NCI-H748 treated with DMSO at 0.1 percent for 48 hours (cell line): ENCODE measurements at regions not wholly inside any gene's neighbourhood (a gene's known extent, or its start where the extent isn't known, plus 50 kb on each side); places are given as distances from the start of the nearest gene placed in this dataset.
A peak's percentile ranks its signal among the peaks of the same experiment; 100 is the strongest.

Experiments used
- DNase-seq: peaks from one replicate; lab custom pipeline; 2025; lab: John Stamatoyannopoulos, UW

DNA sequence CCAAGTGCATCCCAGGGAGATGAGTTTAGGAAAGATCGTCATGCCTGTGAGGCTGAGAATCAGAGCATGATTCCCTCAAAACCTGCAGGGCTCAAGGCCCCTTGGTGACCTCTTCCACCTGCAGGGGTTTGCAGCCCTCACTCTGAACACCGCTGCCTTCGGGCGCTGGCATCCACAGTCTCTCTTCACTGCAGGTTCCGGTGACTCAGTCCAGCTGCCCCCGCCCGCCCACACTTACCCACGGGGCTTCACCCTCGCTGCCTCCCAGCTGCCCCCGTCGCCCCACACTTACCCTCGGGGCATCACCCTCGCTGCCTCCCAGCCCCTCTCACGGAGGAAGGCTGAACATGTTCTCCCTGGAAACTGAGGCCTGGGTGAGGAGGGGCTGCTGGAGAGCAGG is 277.1 kb downstream of the XXYLT1 start:
- DNase-seq: no peak

DNA sequence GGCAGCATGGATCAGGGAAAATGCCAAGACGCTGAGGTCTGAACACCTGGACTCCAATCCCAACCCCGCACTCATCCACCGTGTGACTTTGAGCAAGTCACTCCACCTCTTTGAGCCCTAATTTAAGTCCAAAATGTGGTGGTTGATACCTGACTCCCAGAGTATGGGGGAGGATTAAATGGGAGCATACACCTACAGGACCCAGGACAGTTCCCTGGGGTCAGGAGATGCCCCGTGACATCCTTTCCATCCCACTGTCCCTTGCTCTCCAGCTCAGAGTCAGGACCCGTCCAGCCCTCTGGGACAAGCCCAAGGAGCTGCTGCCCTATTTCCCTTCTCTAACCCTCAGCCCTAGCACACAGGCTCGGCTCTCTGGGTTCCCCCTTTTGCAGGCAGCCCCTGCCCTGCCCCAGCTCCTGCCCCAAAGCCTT is 276.4 kb downstream of the XXYLT1 start:
- DNase-seq: no peak

DNA sequence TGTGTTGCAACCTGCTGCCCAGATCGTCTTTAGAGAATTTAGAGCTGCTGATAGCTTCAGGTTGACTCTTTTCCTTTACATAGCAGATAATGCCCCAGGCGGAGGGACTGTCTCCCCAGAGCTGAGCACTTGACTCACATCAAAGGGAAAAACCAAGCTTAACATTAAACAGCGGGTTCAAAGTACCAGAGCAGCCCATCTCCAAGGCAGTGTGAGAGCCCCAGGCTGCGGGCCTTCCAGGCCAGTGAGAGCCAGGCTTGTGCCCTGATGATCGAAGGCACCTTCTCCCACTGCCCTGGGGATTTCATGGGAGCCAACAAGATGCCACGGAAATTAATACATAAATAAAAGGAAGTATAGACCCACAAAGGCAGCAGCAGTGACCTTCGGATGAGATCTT is 275.6 kb downstream of the XXYLT1 start:
- no peak for DNase-seq

DNA sequence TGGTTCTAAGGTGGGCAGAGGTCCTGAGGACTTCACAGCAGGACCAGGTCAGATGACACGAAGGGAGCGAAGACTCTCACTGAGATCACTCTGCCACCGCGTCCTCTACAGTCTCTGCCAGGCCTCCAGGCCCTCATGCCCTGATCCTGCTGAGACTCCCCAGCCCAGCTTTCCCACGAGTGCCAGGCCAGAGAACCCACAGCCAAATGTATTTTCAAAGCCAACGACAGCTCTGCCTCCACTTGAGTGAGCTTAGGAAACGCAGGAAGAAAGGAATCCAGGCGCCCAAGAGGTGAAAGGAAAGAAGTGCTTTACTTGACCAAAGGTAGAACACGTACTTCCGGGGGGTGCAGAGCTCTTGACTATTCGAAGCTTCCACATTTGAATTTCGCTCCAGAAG is 275.0 kb downstream of the XXYLT1 start:
- DNase-seq: no peak

DNA sequence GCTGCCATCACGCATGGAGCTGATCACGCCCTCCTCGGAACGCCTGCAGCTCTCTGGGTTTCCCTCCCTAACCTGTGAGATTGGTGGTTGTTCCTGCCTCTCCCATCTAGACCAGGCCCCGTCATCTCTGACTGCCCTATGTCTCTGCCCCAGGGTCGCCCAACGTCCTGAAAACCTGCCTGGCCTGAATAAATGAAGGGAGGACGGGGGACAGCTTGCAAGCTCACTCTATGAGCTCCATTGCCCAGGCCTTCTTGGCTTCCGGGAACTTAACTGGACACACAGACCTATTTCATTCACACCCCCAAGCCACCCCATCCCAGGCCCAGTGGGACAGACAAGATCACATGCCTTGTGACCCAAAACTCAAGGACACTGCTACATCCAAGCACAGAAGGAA is 274.2 kb downstream of the XXYLT1 start:
- DNase-seq: no peak

DNA sequence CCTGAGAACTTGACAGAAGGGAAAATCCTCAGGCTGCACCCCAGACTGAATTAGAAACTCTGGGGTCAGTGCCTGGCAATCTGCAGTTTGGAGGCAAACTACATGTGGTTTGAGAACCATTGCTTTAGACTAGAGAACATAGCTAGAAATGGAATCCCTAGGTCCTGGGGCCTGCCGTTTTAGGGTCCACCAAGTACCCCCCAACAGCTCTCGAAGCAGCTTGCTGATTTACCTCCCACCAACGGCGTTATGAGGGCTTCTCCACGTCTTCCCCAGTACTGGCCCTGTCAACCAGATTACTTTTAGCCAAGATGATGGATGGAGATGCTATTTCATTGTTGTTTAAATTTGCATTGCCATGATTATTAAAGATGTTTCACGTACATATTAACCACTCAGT is 272.5 kb downstream of the XXYLT1 start:
- DNase-seq: no peak

DNA sequence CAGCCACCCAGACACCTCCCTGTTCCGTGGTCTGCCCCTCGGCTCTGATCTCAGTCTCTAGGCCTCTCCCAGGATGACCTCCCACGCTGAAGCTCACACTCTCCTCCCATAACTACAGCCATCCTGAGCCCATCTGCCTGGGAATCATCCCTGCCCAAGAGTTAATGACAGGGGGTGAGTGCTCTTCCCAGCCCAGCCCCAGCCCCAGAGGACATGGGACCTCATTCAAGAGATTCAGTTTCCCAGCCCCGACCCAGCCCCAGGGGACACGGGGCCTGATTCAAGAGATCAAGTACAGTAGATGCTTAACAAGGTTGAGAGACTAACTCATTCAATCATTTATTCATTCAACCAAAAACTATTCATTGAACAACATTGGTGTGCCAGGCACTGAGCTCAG is 272.0 kb downstream of the XXYLT1 start:
- DNase-seq: no peak

DNA sequence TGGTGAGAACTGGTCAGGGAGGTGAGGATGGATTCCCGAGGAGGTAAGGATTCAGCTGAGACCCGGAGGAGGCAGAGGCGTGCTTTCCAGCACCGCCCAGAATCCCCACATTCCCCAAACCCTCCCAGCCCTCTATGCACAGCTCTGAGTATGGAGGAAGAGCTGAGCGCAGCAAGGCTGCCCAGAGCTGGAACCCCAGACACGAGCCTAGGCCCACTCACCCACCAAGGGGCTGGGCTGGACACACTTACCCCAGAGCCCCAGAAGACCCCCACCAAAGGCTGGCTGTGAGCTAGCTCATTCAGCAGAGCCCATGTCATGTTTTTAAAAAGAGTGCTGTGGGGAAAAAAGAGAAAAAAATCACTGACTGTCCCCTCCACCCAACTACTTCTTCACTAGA is 271.5 kb downstream of the XXYLT1 start:
- no peak for DNase-seq

DNA sequence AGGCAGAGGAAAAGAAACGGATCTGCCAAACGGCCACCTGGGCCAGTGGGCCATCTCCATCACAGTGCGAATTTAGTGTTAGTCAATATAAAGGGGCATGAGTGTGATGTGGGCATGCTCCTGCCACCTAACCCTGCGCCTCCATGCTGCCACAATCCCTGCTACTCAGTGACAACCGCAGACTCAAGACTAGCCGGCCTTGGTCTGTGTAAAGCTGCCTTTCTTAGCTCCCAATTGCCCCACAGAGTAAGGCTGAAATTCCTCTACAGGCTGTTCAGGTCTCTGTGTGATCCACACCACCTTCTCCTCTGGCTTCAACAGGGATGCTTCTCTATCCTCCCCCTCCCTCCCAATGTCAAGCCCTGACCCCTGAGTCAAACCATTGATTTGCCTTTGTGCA is 269.7 kb downstream of the XXYLT1 start:
- no peak for DNase-seq

DNA sequence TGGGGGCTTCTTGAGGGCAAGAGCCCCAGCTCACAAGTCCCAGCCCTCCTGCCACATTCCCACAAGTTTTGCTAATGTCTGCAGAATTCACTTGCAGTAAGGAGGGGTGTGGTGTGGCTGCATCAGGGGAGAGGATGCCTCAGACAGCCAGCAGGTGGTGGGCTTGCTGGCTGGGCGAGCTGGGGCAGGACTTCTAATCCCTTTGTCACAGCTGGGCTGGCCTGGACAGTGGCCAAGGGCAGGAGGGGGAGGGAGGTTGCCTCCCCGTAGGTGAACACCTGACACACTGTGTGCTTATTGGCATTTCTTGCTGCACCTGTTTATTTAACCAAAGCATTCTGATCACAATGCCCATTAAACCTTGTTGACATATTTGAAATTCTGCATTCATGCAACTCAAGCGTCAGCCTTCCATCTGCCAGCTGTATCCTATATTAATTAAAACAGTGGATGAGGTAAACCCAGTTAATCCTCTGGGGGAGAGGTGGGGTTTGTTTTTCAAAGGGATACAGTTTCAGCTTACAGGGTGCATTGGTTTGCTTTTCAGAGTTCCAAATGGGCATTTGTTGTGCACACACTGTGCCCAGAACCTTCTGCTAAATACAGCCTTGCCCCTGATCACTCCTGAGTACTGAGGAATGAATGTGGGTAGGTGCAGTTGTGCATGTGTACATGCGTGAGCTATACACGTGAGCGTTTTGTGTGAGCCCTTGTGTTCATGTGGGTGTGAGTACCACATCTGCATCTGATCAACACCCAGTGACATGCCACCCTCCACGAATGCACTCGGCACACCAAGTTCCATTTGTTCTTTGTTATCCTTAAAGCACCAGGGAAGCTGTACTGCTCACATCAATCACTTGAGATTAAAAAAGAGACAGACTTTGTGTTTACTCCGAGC is 268.7 kb downstream of the XXYLT1 start:
- DNase-seq: peak; percentile 87

DNA sequence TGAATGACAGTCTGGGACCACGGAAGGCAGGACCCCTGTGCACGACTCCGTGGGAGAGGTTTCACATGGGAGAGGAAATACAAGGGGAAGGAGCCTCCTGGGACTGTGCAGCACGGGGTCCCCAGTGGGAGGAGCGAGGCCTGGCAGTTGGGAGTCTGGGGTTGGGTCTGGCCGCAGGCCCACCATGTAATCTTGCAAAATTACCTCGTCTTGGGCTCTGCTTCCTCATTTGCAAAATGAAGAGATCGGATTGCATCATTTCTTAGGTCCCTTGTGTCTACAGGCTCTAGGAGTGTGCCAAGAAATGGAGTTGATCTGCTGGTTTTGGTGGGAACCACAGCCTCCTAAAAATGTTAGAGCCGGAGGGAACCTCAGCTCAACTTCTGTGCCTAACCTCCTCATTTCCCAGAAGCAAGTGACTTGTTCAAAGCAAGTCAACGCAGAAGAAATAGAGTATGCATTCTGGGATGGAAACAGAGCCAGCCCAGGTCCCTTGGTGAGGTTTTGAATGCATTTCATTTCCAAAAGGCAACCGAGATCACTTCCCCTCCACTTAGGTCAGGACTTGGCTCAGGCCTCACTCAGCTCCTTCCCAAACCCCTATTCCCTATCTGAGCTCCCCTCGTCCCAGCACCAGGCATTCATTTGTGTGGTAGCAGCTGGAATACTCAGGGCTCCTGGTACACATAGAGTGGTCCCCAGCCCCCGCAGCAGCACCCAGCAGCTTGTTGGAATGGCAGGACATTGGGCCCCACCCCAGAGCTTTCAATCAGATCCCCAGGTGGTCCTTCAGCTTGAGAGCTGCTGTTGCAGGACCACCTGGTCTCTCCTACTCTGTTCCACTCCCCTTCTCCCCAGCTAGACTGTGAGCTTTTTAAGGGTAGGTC is 267.7 kb downstream of the XXYLT1 start:
- DNase-seq: no peak

DNA sequence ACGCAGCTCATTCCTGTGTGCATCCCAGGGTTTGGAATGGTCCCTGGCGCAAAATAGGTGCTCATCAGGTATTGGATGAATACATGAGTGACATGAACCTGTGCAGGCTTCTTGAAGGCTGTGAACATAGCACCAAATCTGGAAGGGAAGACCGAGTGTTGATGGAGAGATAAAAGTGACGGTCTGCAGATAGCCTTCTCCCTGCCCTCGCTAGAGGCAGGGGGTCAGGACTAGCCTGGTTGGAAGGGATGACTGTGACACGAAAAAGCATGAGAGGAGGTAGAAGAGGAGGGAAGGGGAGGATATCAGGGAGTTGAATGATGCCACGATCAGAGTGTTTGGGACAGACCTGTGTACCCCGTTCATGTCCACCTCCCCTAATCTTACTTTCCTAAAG is 267.1 kb downstream of the XXYLT1 start:
- DNase-seq: no peak

DNA sequence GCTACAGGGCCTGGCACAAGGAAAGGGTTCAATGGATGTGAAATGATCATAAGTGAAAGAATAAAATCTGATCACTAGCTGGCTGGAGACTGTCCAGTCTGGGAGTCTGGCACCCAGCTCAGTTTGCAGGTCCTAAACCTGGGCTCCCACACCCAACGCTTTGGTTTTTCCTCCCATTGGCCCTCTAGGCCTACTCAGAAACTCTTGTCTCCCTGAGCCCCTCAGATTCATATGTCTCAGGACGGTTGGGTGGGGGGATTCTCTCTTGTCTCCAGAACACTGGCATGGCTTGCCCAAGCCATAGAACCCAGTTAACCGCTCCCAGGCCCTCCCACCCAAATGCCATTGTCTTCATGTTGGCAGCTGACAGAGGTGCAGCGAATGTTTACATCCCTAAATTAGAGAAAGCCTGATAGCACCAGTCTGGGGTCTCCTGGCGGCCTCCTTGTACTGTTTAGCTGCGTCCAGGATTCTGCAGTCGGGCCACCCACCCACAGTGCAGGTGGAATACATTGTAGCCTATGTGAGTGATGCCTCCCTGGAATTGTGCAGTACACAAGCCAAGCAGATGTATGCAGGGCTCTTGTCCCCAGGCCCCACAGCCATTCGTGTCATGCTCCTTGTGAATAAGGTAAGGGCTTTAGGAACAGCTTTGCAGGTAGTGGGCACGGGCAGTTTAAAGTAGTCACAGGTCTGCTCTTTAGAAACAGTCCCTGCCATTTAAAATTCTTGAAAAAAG is 266.3 kb downstream of the XXYLT1 start:
- no peak for DNase-seq

DNA sequence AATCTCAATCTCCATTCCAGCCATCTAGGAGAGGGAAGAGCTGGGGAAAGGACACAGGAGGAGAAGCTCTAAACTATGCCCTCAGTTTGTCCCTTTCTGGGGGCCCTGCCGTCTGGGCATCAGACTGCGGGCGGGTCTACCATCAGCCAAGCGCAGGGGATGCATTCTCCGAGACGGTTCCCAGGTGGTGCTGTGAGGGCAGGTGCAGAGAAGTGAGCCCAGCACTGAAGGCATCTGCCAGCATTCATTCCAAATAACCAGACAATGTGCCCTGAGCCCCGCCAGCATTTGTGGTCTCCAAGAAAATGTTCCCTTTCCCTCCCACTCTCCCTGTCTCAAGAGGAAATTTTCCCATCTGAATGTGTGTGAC is 265.7 kb downstream of the XXYLT1 start:
- no peak for DNase-seq

DNA sequence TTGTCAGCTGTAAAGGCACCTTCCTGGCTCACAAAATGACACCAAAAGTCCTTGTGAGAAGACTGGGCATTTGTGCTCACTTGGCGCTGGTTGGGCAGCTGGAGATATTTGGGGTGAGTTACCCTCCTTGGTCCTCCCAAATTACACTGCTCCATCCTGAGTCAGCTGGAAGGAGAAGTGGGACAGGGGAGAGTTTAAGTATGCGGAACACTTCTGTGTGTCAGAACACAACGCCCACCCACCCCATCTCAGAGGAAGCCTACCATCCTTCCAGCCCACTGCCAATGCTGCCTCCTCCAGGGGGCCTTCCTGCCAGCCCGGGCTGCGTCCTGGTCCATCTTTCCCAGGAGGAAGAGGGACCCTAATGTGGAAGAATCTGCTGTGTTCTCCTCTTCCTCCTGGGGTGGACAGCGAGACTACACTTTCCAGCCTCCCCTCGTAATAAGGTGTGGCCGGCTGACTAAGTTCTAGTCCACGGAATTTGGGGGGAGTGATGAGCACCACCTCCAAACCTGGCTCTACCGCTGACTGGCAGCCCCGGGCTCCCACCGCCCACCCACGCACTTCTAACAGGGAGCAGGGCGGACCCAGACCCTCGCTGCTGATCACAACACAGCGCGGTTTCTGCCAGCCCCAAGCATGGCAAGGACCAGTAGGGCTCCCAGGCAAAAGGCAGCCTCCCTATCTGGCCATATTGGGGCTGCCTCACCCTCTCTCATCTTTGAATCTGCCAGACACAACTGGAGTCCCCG is 265.0 kb downstream of the XXYLT1 start:
- DNase-seq: no peak

DNA sequence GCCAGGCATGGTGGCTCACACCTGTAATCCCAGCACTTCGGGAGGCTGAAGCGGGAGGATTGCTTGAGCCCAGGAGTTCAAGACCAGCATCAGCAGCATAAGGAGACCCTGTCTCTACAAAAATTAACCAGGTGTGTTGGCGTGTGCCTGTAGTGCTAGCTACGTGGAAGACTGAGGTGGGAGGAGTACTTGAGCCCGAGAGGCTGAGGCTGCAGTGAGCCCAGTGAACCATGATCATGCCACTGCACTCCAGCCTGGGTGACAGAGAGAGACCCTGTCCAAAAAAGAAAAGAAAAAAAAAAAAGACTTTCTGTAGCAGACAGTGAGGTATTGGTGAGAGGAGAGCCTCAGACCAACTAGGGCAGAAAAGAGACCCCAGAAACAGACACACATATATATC is 263.8 kb downstream of the XXYLT1 start:
- DNase-seq: no peak

DNA sequence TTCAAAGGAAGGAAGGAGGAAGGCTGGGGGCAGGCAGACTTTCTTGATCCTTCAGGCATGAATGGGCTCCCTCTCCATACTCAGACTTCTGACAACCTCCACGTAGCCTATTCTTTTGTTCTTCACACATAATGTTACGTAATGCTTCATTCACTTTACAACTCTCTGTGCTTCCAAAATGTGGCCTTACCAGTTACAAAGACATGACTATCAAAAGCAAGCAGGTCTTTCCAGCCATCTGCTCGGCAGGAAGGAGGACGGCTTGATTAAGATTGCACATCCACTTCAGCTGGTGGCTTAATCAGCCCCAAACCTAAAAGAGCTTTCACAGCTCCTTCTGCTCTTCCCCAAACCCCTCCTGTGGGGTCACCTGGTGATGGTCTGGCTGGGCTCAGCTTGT is 263.2 kb downstream of the XXYLT1 start:
- DNase-seq: no peak

DNA sequence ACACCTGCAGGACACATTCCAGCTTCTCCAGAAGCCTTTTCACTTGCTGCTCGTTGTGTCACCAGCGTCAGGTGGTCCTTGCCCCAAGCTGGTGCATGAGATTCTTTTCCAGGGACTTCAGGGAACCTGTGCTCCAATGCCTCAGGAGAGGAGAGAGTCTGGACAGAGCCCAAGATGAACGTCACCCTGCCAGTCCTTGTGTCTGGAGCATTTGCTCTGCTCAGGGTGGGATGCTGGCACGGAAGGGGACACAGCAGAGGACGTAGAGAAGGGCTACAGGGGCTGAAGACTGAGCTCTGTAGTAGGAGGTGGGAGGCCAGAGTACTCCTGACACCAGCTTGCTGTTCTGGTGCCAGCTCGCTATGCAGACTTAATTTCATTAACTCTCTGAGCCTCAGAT is 262.1 kb downstream of the XXYLT1 start:
- DNase-seq: no peak

DNA sequence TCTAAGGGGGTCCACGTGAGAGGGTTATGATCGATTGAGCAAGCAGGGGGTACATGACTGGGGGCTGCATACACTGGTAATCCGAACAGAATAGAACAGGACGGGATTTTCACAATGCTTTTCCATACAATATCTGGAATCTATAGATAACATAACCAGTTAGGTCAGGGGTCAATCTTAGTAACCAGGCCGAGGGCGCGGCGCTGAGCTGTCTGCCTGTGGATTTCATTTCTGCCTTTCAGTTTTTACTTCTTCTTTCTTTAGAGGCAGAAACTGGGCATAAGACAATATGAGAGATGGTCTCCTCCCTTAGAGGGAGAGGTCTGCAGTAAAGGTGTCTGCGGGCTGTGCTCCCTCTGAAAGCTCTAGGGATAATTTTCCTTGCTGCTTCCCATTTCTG is 261.3 kb downstream of the XXYLT1 start:
- no peak for DNase-seq

DNA sequence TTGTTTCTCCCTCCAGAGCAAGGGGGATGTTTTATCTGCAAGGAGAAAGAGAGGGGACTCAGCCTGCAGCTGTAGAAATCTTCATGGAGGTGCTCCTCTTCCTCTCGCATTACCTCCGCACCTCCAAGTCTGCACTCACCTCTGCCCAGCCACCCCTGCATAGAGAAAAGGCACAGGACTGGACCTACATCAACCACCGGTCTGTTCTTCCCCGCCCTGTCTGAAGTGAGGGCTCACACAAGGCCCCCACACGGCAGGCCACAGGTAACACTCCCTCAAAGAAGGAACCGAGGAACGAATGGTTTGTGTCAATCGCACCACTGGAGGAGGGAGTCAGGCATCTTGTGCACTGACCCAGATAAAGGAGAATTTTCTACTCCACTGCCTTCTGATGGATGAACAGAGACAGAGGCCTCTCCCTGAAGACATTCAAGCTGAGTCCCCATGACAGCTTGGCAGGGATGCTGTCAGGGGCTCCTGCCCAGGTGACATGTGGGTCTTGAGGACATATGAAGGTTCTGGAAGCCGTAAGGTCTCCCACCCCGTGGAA is 260.3 kb downstream of the XXYLT1 start:
- DNase-seq: no peak

DNA sequence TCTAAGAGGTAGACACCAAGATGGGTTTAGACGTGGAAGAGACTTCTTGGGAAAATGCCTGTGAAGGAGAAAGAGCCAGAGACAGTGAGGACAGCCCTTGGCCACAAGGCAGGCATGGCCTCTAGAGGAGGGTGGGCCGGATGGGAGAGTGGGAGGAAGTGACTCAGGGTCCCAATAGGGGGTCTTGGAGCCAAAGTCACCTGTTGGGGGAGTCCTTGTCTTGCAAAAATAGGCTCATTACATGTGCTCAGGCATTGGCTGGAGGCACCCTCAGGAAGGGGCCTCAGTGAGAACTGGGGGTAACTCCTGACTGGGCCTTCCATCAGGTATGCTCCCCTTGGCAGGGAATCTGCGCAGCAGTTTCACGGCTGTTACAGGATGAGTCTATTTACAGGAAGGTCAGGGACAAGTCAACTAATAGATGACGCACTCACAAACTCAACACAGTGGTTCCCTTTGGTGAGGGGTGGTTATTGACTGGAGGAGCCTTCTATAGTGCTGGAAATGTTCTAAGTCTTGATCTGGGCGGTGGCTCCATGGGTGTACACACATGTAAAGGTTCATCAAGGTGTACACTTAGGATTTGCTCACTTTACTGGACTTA is 259.6 kb downstream of the XXYLT1 start:
- no peak for DNase-seq
